Right lobe of liver (tissue), 6 donors: ENCODE measurements at regions not wholly inside any gene's neighbourhood (a gene's known extent, or its start where the extent isn't known, plus 50 kb on each side); places are given as distances from the start of the nearest gene placed in this dataset.
A peak's percentile ranks its signal among the peaks of the same experiment; 100 is the strongest.

Experiments
- ATAC-seq, 4 donors: fragments of 200-7000 bp; cut with Tn5 transposase; one replicate each; pipeline ENCODE4 v1.9.1; 2020; ENCODE audit warnings: mild to moderate bottlenecking in 4 of 4, moderate library complexity in 4 of 4
- DNase-seq, 3 donors: peaks; one replicate each; pipeline ENCODE4 v3.0.0-alpha.2; 2020
- H3K27ac ChIP-seq, 3 donors: fragments of 200-600 bp; one replicate each; pipeline ENCODE4 v1.8.0; 2022
- H3K27me3 ChIP-seq, 2 donors: fragments of 200-600 bp; one replicate each; pipeline ENCODE4 v1.8.0; 2022
- H3K36me3 ChIP-seq, 4 donors: fragments of 200-600 bp; sonication (generic) in 1 of 4; one replicate each; pipeline versions ENCODE4 v1.5.1 to v1.8.0; 2017 to 2022; ENCODE audit warnings: control low read depth in 1 of 4
- H3K4me1 ChIP-seq, 4 donors: fragments of 200-600 bp; sonication (generic) in 1 of 4; one replicate each; pipeline versions ENCODE4 v1.5.1 to v1.8.0; 2017 to 2022; ENCODE audit warnings: control low read depth in 1 of 4
- H3K4me3 ChIP-seq, 3 donors: fragments of 200-600 bp; one replicate each; pipeline ENCODE4 v1.8.0; 2022
- H3K9me3 ChIP-seq, 4 donors: fragments of 200-600 bp; sonication (generic) in 1 of 4; one replicate each; pipeline versions ENCODE4 v1.5.1 to v1.8.0; 2017 to 2022; ENCODE audit warnings: control low read depth in 1 of 4
- POLR2A ChIP-seq: fragments of 450-650 bp; IDR thresholded peaks from one replicate; pipeline ENCODE4 v1.6.1; 2017; ENCODE audit warnings: antibody characterized with exemption, mild to moderate bottlenecking
- WGBS: methylation state at CpG from one replicate; pipeline ENCODE4 v1.1.6; 2018; ENCODE audit warnings: low coverage, low lambda C conversion rate; ENCODE audit not compliant: insufficient coverage; ENCODE audit errors: missing lambda C conversion rate; 5-methylcytosine and 5-hydroxymethylcytosine counted together
- intact Hi-C, 2 donors: fragments of 100-400 bp; cut with DNase I; formaldehyde crosslinking; loops; one replicate each; pipeline versions ENCODE4 v1.11.2 to v1.14.1; 2022
- TF ChIP-seq, protein P1 (sequence below), 4 donors: fragments of 200-600 bp in 3 of 4; fragments of 450-650 bp in 1 of 4; IDR thresholded peaks; one replicate each; pipeline versions ENCODE4 v1.5.1 to v1.8.0; 2016 to 2022; ENCODE audit warnings: antibody characterized with exemption in 4 of 4, mild to moderate bottlenecking in 2 of 4
- donor health status: DM: no; HTN: yes; CAD: no.
- donor health status: DM: no; HTN: no; CAD: no.
- donor health status: DM: no; HTN: no; CAD: no.
- donor health status: DM: no; HTN: yes; CAD: no.
- donor health status: DM: no; HTN: yes; CAD: no.

DNA sequence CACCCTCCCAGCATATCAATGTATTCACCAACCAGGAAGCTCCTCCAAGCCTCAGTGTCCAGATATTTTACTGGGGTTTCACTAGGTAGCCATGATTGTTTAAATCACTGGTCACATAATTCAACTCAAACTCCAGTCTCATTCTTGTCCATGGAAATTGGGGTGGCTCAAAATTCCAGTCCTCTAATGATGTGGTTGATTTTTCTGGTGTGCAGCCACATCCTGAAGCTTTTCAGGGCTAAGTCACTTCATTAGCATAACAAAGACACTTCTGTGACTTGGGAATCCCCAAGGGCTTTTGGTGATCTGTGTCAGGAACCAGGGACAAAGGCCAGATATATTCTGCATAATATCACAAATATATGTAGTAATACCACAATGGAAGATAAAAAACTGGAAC, 786.9 kb upstream of the IGFBP3 start:
- ATAC-seq (no peak), DNase-seq (no peak)
- TF ChIP-seq, protein P1, sequence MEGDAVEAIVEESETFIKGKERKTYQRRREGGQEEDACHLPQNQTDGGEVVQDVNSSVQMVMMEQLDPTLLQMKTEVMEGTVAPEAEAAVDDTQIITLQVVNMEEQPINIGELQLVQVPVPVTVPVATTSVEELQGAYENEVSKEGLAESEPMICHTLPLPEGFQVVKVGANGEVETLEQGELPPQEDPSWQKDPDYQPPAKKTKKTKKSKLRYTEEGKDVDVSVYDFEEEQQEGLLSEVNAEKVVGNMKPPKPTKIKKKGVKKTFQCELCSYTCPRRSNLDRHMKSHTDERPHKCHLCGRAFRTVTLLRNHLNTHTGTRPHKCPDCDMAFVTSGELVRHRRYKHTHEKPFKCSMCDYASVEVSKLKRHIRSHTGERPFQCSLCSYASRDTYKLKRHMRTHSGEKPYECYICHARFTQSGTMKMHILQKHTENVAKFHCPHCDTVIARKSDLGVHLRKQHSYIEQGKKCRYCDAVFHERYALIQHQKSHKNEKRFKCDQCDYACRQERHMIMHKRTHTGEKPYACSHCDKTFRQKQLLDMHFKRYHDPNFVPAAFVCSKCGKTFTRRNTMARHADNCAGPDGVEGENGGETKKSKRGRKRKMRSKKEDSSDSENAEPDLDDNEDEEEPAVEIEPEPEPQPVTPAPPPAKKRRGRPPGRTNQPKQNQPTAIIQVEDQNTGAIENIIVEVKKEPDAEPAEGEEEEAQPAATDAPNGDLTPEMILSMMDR (IDR thresholded peaks at IDR 0.05): no peak
- TF ChIP-seq POLR2A: no peak
- Histone ChIP-seq H3K36me3 (no peaks in the 10 kb centered on the region), H3K9me3 (no peaks in the 10 kb centered on the region), H3K4me3 (no peak overlapping the region), H3K27me3 (no peaks in the 10 kb centered on the region), H3K27ac (no peak overlapping the region), H3K4me1 (peaks cover 0 to 46% (median 17%) of the 10 kb centered on the region in 4 donors)
- intact Hi-C loops: no loop called here

DNA sequence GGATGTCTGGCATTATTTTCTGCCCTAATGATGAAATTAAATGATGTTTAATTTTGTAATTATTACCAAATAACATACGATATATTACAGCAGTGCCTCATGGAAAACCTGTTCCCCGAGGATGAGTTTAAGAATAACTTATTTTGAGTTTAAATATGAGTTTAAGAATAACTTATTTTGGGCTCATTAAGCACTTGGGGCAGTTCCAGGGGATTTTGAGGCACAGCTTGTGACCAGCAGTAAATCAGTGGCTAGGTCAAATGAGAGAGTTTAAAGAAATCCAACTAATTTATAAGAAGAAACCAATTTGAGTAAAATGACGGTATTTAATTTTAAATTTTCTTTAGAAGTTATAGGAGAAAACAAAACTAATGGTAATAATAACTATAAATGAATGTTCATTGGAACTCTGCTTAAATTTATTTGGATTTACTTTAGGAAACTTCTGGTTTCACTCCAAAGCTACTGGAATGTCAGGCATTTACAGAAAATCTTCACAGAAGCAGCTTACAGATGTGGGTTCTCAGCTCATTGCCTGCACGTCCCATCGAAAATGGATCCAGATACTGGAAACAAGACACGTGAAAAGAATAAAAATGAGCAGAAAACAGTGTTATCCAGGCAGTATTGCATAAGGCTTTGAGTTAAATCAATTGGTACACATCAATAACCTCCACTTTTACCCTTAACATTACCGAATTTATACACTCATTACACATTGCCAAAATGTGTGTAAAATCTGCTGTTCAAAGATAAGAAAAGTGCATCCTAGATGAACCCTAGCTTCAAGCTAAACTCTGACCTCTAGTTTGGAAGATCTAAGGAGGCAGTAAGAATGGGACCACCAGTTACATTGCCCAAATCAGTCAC, 784.5 kb upstream of the IGFBP3 start:
- H3K9me3 ChIP-seq: no peaks in the 10 kb centered on the region
- WGBS: 23% methylated on average over 7 of the region's 7 CpGs
- H3K27me3 ChIP-seq: no peaks in the 10 kb centered on the region
- ATAC-seq: peak in 3 of 4 donors; percentile 35 to 61 (median 53)
- no peaks in the 10 kb centered on the region for H3K36me3 ChIP-seq
- intact Hi-C loops: no loop called here
- DNase-seq: no peak
- H3K4me3 ChIP-seq: no peak overlapping the region
- TF ChIP-seq, protein P1 (IDR thresholded peaks at IDR 0.05): no peak
- TF ChIP-seq POLR2A: no peak
- H3K4me1 ChIP-seq: peaks cover 0 to 22% (median 7%) of the 10 kb centered on the region in 4 donors
- H3K27ac ChIP-seq: peak overlapping the region in 1 of 3 donors; percentile 35

DNA sequence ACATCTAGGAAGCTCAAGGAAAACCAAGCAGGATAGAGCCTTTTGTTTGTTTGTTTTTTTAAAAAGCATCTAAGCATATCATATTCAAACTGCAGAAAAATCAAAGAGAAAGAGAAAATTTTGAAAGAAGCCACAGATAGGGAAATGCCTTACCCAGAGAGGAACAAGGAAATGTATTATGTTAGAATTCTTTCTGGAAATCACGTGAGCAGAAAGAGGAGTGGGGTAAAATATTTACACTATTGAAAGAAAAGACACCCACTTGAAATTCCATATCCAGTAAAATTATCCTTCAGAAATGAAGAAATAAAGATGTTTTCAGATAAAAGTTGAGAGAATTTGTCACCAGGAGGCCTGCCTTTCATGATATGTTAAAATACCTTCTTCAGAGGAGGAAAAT, 775.7 kb upstream of the IGFBP3 start:
- no peak for ATAC-seq
- Histone ChIP-seq H3K27me3 (no peaks in the 10 kb centered on the region), H3K4me1 (peaks cover 0 to 8% (median 3%) of the 10 kb centered on the region in 4 donors), H3K27ac (no peak overlapping the region), H3K36me3 (no peaks in the 10 kb centered on the region), H3K9me3 (no peaks in the 10 kb centered on the region), H3K4me3 (no peak overlapping the region)
- intact Hi-C loops: no loop called here
- WGBS: 47% methylated on average over 1 of the region's 1 CpG
- DNase-seq: no peak
- TF ChIP-seq POLR2A: no peak
- TF ChIP-seq, protein P1 (IDR thresholded peaks at IDR 0.05): no peak

DNA sequence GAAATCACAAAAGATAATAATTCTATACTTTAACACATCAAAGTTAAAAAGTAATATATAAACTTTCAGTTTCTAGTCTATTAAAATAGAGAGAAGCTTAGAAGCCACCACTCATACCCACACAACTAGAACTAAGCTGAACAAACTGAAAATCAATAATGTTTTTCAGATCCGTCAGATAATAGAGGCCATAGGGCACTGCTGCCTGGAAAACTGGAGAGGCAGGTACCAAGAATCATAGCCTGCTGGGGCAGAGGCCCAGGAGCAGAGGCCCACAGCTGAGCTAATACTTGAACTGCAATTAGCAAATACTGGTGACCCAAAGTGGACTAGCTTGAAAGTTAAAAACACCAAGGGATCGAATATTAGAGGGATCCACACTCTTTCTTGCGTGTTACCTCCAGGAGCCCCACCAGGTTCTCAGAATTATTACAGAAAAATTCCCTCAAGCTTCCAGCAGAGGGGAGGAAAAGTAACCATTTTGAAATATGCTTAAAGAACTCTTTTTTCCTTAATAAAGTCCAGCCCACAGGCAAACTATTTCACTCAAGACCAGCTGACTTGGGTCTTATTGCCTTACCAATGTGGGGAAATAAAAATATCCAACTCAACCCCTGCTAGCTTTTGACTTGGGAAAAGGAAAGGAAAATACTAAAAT, 774.1 kb upstream of the IGFBP3 start:
- Histone ChIP-seq H3K27me3 (no peaks in the 10 kb centered on the region), H3K9me3 (no peaks in the 10 kb centered on the region), H3K4me3 (no peak overlapping the region), H3K4me1 (peaks cover 0 to 8% (median 3%) of the 10 kb centered on the region in 4 donors), H3K36me3 (no peaks in the 10 kb centered on the region), H3K27ac (peak overlapping the region; percentile 12 to 54 (median 45))
- no peak for TF ChIP-seq POLR2A
- TF ChIP-seq, protein P1 (IDR thresholded peaks at IDR 0.05): peak in 2 of 4 donors; percentile 20 to 31
- DNase-seq: peak; percentile 69 to 81 (median 76)
- peak; percentile 99 to 100 (median 100) for ATAC-seq
- intact Hi-C loops: no loop called here
- 13% methylated on average over 3 of the region's 3 CpGs for WGBS
